T1000 (cell line): ENCODE measurements at regions not wholly inside any gene's neighbourhood (a gene's known extent, or its start where the extent isn't known, plus 50 kb on each side); places are given as distances from the start of the nearest gene placed in this dataset.

Experiments
- DNase-seq: peaks from one replicate; lab custom pipeline; 2025; ENCODE audit warnings: mixed read lengths; lab: John Stamatoyannopoulos, UW

DNA sequence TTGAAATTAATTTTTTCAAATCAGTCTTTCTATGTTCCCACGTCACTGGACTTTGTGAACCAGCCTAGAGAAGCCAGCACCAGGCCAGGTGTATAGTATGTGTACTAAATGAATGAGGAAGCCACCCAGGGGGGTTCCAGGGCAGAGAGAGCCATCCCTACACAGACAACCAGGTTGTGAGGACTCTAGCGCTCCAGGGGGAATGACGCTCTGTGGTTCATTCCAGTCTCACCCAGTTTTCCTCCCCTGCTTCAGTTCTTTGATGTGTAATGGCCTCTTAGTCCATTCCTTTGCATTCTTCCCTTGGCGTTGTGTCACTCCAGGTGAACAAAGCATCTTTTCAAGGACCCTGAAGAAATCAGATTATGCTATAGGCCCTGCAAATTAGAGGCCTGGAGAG is 330.6 kb downstream of the NSG2 start:
- DNase-seq = no peak

GRCh38 chr5:174376726-174377373 is 331.3 kb downstream of the NSG2 start:
- no peak for DNase-seq

DNA sequence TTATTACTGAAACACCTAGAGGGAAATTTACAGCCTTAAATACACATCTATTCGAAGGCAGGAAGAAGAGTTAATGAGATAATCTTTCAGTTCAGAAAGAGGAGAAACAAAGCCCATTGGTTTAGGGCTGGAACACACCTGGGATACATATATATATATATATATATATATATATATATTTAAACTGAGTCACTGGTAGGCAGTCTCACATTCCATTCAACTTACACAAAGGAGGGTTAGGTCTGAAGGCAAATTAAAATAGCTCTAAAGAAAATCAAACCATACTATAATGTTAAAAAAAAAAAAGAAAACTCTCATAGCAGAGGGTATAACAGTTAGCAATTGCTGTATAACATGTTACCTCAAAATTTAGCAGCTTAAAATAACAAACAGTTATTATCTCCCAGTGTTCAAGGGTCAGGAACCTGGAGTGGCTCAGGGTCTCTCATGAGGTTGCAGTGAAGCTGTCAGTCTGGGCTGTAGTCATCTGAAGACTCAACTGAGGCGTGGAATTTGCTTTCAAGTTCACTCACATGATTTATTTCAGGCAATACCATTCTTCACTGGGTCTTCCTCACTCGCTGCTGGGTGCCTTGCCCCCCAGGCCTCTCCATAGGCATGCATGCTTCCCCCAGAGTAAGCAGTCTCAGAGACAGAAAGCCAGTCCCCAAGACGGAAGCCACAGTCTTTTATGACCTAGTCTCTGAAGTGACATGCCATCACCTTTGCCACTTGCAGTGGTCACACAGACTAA is 332.8 kb downstream of the NSG2 start:
- DNase-seq = no peak

GRCh38 chr5:174380311-174380710 is 334.8 kb downstream of the NSG2 start:
- no peak for DNase-seq

DNA sequence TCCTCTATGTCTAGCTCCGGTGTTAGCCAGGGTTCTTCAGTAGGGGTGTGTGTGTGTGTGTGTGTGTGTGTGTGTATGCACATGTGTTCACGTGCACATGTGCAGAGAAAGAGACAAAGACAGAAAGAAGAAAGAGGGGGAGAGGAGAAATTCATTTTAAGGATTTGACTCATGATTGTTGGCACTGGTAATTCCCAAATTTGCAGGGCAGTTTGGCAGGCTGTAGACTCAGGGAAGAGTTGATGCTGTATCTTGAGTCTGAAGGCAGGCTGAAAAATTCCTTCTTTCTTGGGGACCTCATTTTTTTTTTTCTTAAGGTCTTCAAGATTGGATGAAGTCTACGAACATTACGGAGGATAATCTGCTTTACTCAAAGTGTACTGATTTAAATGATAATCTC is 335.7 kb downstream of the NSG2 start:
- no peak for DNase-seq

- DNase-seq = no peak
Measured at GRCh38 chr5:174383210-174384167, 338.0 kb downstream of the NSG2 start.

GRCh38 chr5:174384509-174384947 is 339.0 kb downstream of the NSG2 start:
- no peak for DNase-seq

DNA sequence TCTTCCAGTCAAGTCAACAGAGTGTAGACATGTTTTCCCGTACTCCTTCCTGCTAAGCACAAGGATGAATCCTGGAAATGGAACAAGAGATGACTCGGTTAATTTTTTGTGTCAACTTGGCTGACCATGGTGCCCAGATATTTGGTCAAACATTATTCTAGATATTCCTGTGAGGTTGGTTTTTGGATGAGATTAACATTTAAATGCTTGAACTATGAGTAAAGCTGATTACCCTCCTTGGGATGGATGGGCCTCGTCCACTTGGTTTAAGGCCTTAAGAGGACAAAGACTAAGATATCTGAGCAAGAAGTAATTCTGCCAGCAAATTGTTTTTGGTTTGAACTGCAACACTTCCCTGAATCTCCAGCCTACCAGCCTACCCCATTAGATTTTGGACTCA is 338.1 kb upstream of the MSX2 start:
- no peak for DNase-seq

DNA sequence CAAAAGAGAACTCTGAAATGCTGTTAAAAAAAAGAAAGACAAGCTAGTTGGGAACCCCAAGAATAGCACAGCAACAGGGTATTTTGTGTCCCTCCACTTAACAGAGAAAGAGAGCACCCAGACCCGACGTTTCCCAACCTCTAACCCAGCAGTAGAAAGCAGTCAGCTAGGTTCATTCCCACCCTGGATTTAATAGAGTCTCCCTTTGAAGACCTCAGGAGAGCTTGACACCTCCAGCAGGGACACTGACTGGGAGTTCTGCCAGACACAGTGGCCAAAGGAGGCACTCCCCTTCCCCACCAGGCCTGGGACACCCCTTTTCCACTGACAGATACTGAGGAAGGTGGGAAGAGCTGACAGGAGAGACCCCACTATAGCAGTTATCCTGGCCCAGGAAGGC is 337.5 kb upstream of the MSX2 start:
- no peak for DNase-seq

- no peak for DNase-seq
Measured at GRCh38 chr5:174387448-174387847, 336.9 kb upstream of the MSX2 start.

- DNase-seq = no peak
Measured at GRCh38 chr5:174392892-174393291, 331.5 kb upstream of the MSX2 start.

- no peak for DNase-seq
Measured at GRCh38 chr5:174396541-174396940, 327.8 kb upstream of the MSX2 start.

GRCh38 chr5:174397206-174397605 is 327.2 kb upstream of the MSX2 start:
- DNase-seq = no peak

DNA sequence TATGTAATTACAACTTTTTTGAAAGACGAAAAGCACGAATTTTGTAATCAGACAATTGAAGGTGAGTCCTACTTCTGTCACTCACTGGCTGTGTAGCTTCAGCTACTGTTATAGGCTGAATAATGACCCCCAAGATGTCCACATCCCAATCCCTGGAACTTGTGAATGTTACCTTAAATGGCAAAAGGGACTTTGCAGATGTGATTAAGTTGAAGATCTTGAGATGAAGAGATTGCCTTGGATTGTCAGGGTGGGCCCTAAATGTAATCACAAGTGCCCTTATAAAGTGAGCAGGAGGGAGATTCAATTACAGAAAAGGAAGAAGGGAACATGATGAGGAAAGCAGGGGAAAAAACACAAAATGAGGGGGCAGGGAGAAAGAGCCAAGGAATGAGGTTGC is 326.2 kb upstream of the MSX2 start:
- no peak for DNase-seq

GRCh38 chr5:174399411-174399810 is 325.0 kb upstream of the MSX2 start:
- no peak for DNase-seq

DNA sequence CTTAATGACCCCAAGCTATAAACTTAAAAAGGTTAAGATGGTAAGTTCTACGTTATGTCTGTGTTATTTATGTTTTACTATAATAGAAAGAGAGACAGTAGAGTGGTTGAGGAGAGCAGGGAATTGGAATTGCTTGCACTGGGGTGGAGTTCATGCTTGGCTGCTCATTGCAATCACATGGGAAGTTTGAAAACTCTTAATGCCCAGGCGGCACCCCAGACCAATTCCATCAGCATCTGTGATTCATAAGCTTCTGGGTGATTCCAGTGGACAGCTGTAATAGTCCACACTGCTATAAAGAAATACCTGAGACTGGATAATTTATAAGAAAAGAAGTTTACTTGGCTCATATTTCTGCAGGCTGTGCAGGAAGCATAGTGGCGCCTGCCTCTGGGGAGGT is 323.9 kb upstream of the MSX2 start:
- DNase-seq = no peak

DNA sequence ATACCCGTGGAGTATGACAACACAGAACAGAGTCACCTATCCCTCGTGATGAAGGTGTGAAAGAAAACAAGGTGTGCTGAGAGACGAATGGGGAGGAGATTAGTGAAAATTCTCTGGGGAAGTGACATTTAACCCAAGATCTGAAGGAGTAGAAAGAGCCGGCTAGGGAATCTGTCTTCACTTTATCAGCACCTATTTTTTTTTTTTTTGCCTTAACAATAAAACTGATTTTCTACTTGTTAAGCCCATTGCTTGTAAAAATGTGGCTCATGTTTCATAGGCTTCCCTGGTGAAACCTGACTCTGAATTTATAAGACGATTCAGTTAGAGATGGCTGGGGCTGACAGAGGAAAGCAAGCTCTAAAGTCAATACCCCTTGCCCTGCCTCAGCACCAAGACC is 322.6 kb upstream of the MSX2 start:
- no peak for DNase-seq

DNA sequence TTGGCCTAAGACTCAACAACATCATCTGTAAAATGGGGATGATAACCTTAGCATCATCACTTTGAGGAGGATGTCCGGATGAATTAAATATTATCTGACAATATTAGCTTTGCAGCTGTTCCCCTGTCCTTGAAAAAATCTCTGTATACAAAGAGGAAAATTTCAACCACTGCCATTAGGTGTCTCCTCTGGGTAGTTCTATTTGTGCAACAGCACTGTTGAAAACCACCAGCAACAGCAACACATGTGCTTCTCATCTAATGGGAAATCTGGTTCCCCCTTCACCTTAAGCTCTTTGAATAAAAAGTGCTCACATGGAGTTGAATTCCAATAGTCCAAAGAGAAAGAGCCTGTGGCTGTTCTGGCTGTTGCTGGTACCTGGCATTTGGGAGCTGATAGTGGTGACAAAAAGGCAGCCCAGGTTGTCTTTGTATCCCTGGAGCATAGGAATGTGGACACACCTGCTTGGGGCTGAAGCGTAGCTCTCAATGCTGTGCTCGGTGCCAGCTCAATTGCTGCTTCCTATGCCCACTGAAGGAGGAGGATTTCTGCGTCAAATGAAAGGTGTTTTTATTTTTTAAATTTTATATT is 322.1 kb upstream of the MSX2 start:
- DNase-seq = no peak

- no peak for DNase-seq
Measured at GRCh38 chr5:174404848-174405247, 319.5 kb upstream of the MSX2 start.

DNA sequence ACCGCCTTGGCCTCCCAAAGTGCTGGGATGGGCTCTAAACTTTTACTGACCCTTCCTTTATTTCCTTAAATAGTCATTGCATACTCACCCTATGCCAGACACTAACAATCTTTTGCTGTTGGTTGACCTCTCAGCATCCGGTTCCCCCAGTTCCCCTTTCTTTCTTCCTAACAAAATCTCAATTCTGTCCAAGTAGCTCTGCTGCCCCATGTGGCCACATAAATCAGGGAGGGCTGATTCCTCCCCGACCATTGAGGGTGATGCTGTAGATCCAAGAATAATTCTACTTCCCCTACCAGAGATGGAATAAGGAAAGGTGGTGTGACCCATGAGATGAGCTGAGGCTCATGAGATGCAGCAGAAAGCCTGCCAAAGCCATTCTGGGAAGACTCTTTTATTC is 315.3 kb upstream of the MSX2 start:
- DNase-seq = no peak

DNA sequence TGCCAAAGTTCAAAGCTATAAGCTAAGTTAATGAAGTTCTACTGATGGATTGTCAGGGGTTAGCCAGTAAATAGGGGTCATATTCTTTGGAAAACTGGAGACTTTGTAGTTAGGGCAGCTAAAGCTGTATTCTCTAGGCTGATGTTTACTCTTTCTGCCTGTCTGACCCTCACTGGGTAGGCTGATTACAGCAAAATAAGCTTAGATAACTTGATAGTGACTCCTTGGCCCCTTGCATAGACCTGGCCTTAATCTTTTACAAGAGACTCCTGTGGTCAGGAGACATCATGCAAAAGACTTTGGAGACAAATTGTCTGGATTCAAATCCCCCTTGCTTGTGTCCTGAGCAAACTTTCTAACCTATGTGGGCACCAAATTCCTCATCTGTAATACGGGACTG is 314.4 kb upstream of the MSX2 start:
- DNase-seq = no peak
